UCSD-AML1 (cell line): ENCODE measurements at regions not wholly inside any gene's neighbourhood (a gene's known extent, or its start where the extent isn't known, plus 50 kb on each side); places are given as distances from the start of the nearest gene placed in this dataset.

Source experiments
- DNase-seq: peaks from one replicate; lab custom pipeline; 2025; ENCODE audit not compliant: unreplicated experiment; lab: John Stamatoyannopoulos, UW

DNA sequence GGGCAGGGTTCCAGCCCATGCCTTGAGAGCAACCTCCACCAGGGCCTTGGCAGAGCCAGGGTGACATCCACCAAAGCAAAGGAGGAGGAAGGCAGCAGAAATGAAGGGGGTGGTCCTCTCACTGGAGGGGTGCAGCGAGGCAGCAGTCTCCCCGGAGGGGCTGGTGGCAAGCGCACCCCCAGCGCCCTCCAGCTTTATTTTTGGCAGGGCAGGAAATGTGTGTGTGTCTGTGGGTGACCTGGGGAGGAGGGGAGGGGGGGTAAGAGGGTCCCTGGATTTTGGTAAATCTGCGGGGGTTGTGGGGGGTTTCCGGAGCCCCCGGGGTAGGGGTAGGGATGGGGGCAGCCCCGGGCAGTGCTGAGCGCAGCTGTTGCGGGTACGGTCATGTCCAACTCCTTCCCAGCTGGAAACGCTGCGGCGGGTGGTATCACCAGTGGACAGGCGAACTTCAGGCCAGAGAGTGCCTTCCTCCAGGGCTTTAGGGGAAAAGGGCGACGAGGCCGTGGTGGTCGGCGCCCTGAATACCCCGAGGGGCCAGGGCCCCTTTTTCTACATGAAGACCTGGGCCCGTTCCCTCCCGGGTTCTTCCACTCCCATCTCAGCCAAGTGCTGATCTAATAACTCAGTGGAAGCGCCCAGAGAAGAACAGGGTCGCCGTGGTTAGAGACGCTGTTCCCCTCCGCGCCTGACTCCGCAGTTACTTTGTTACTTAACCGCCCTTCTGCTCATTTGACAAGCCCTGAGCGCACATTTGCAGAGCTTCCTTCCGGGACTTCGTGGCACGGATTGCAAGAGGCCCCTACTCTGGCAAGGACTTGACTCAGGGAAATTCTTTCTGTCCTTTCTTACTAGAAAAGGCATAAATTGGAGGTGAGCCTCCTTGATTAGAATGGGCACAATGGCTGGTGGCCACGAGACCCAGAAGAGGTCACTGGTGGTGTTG, 55.2 kb downstream of the FOS start:
- peak; percentile 54 for DNase-seq

DNA sequence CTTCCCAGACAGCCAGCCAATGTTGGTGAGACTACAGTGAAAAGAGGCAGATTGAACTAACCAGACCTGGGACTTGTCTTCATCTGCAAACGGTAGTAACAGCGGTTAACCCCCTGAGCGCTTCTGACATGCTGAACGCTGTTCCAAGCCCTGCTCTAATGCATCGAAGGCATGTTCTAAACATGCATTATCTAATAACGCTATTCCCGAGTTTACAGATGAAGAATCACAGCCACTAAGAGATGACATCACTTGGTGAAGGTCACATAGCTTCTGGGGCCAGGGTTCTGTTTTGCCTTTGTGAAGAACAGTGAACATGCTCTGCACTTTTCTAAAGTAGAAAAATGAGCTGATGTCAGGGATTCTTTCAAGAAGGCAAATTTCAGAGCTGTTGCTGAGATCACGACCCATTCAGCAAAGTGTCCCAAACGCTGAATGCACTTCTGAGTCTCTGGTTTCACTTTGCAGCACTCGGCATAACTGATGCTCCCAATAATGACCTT, 56.0 kb downstream of the FOS start:
- no peak for DNase-seq

- no peak for DNase-seq
Measured at GRCh38 chr14:75335571-75335970, 56.9 kb downstream of the FOS start.

DNA sequence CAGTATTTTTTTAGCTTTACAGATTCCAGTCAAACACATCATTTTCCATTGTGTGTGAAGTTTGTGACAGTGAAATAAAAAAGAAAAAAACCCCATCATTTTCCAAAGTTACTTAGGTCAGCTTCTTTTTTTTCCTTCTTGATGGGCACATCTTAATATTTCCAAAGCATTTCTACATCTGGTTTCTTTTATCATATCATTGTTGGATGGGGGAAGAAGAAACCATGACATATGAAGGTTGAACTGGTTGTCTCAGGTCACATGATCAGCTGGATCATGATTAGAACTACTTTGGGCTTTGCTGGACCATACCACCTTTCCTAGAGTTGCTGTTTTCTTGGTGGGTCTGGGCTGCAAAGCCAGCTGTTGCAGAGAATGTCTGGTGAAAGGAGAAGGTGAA, 59.8 kb downstream of the FOS start:
- no peak for DNase-seq

DNA sequence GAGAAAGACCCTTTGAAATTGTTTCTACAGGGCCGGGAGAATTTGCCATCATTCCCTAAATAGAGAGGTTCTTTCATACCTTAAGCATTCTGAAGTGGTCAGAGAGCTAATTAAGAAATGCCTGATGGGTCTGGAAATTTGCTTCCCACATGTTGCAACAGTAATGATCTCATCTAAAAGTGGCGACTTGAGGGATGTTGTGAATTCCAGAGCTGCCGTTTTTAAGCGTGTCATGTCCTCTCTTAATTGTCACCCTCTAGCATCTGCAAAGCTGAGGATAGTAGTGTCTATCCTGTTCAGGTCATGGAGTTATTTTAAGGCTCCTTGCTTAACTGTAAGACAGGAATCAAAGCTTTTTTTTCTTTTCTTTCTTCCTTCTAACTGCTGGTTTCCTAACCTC, 60.4 kb downstream of the FOS start:
- no peak for DNase-seq

- peak; percentile 56 for DNase-seq
Measured at GRCh38 chr14:75340921-75341320, 62.3 kb downstream of the FOS start.

DNA sequence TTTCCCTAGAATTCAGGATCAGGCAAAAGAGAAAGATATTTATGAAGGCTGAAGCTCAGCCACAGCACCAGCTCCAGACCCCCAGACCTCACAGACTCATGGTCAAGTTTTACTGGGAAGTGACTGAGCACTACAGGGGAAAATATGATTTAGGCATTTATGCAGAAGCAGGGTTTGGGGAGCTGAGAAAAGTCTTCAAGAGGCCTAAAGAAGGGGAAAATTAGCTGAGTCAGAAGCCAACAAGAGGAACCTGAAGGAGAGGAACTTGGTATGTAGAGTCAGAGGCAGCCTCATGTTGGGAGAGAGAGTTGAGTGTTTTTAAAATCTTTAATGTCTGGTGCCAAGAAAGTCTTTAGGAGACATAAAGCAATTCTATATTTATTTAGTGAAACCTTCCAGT, 63.0 kb downstream of the FOS start:
- no peak for DNase-seq

GRCh38 chr14:75342762-75343599, 64.4 kb downstream of the FOS start:
- DNase-seq: no peak

DNA sequence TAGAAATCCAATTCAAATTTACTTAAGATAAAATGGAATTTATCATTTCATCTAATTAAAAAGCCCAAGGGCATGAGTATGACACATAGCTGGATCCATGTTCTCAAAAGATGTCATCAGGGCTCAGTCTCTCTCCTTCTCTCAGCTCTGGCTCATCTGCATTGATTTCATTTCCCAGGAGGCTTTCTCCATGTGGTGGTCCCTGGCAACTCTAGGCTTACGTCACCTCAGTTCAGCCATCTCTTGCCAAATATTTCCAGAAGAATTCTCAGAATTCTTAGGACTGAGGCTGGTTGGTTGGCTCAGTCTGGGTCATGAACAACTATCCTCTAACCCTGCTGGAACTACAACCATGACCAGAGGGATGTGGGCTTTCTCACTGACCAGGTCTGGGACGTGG, 65.3 kb downstream of the FOS start:
- no peak for DNase-seq

- no peak for DNase-seq
Measured at GRCh38 chr14:75344411-75344810, 65.8 kb downstream of the FOS start.

- DNase-seq: no peak
Measured at GRCh38 chr14:75350505-75351060, 72.0 kb downstream of the FOS start.

DNA sequence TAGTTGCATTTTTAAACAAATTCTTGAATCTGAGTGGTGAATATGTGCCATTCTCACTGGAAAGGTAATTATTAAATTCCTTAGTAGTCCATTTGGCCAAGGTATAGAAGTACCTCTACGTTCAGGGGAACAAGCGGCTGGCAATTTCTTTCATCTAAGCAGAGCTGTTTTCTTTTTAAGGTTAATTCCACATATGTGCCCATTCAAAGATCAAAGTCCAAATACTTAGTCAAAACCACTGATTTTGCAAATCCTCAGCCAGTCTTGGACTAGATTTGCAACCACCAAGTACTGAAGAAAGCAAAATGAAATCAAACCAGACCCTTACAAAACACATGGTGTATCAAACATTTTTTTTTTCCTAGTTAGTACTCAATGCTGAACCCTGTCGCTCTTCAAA, 68.7 kb upstream of the JDP2 start:
- no peak for DNase-seq

DNA sequence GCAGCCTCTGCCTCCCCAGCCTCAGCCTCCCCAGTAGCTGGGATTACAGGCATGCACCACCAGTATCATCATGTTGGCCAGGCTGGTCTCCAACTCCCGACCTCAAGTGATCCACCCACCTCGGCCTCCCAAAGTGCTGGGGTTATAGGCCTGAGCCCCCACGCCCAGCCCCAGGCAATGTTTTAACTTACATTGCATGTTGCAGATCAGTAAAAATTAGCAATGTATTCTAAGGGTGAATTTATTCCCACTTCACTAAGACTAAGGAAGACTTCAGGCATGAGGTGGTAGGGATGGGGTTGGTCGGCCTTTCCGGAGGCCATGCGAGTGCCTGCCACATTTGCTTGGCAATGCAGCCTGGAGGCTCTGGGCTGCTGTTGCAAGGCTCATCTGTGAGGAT, 66.8 kb upstream of the JDP2 start:
- DNase-seq: no peak

GRCh38 chr14:75361751-75362433, 65.9 kb upstream of the JDP2 start:
- no peak for DNase-seq

DNA sequence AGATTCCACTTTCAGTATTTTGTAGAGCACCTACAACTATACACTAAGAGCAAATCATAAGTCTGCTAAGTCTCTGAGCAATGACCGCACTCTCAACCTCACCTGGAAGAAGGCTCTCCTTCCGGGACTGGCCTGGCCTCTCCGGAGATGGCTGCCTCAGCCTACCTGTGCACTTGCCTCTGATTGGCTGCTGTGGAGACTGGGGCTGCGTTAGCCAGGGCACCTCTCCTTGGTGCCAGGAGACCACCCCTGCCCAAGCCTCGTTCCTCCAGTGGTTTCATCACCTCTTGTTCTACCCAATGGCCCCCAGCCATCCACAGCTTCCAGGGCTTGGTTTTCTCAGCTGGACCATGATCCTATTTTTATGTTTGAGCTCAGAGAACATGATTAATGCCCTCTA, 64.7 kb upstream of the JDP2 start:
- no peak for DNase-seq

GRCh38 chr14:75363570-75364227, 64.1 kb upstream of the JDP2 start:
- DNase-seq: no peak

DNA sequence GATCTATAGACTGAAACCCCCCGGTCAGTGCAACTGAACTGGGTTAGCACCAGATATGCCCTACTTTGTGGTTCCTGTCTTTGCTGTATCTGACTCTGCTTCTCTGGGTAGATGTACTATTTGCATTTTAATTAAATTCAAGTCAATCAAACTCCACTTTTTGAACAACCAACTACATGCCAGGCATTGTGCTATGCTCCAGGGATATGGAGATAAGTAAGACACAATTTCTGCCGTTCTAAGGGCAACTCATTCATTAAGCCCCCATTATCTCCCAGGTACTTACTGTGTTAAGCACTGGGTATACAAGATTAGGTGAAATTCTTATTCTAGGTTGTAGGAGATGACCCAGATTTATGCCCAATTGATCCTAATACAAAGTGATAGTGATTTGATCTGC, 62.7 kb upstream of the JDP2 start:
- no peak for DNase-seq

GRCh38 chr14:75366963-75367362, 60.9 kb upstream of the JDP2 start:
- DNase-seq: no peak

GRCh38 chr14:75368333-75368732, 59.5 kb upstream of the JDP2 start:
- no peak for DNase-seq

- DNase-seq: no peak
Measured at GRCh38 chr14:75369506-75369905, 58.3 kb upstream of the JDP2 start.
